Fibroblast of skin of left quadriceps (primary cell): ENCODE measurements at regions not wholly inside any gene's neighbourhood (a gene's known extent, or its start where the extent isn't known, plus 50 kb on each side); places are given as distances from the start of the nearest gene placed in this dataset.
"Not testable (repeated sequence)": the region's sequence is repeated elsewhere in the genome, so short reads cannot be mapped to it uniquely, and the experiment has no call there.

Experiments
- DNase-seq, 2 experiments: peaks; one replicate each; pipeline ENCODE4 v3.0.0-alpha.2; 2013; ENCODE audit warnings: low read depth in 2 of 2

DNA sequence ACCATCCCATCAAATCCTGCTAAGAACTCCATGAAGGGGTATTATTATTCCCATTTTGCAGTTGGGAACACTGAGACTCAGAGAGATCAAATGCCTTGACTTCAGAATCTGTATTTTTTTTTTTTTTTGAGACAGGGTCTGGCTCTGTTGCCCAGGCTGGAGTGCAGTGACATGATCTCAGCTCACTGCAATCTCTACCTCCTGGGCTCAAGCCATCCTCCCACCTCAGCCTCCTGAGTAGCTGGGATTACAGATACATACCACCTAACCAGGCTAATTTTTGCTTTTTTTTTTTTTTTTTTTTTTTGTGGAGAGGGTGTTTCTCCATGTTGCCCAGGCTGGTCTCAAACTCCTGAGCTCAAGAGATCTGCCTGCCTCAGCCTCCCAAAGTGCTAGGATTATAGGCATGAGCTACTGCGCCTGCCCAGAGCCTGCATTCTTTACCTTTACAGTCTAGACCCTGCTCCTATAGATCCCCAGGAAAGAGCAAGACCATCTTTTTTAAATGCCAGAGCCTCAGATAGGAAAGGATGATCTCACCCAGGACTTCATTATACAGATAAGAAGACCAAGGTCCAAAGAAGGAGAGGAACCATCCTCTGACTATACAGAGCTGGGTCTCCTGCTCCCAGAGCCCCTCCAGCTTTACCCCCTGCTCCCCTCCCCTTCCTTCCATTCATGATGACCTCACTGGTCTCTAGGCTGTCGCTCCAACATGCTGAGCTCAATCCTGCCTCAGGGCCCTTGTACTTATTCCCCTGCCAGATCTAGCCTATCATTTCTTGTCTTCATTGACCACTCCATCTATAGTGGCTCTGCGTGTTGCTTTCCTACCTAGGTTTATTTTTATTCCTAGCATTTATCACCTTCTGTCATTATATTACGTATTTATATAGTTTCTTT, 138.6 kb downstream of the CEBPB start:
- no peak for DNase-seq

DNA sequence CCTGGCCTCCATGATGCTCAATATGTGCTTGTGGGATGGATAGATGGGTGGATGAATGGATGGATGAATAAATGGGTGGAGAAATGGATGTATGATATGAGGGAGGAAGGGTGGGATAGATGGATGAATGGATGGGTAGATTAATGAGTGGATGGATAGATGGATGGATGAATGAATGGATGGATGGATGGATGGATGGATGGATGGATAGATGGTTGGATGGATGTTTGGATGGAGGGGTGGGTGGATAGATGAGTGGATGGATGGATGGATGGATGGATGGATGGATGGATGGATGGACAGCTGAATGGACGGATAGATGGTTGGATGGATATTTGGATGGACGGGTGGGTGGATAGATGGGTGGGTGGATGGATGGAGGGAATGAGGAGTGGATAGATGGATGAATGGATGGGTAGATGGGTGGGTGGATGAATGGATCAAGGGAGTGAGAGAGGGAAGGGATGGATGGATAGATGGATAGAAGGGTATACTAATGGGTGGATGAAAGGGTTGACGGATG, 139.4 kb downstream of the CEBPB start:
- no peak for DNase-seq

DNA sequence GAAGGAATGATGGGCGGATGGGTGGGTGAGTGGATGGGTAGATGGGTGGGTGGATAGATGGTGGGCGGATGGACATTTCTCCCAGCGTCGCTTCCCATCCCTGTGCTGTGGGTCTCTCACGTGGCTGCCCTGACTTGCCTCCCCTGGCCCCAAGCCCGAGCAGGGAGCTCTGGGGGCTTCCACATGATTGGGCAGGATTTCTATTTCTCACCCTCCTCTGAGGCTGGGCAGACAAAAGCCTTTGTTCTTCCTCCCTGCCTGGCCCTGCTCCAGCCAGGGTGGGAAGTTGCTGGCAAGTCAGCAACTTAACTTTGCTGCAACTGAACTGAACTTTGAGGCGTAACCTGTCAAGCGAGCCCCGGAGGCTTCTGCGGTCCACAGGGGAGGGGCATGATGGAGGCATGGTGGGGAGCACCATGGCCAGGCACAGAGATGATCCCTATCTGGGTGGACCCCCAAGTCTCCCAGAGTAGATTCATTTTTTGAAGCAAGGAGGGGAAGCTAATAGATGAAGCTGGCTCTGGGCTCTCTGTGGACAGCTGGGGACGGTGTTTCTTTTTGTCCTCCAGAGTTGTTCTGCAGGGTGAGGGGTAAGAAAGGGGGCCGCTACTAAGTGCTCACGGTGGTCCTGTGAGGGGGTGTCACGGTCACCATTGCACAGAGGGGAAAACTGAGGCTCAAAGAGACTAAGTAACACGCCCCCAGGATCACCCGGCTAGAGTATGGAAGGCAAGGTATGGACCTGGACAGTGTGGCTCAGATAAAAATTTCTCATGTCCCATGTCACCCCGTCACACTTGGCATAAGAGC, 140.1 kb downstream of the CEBPB start:
- no peak for DNase-seq

DNA sequence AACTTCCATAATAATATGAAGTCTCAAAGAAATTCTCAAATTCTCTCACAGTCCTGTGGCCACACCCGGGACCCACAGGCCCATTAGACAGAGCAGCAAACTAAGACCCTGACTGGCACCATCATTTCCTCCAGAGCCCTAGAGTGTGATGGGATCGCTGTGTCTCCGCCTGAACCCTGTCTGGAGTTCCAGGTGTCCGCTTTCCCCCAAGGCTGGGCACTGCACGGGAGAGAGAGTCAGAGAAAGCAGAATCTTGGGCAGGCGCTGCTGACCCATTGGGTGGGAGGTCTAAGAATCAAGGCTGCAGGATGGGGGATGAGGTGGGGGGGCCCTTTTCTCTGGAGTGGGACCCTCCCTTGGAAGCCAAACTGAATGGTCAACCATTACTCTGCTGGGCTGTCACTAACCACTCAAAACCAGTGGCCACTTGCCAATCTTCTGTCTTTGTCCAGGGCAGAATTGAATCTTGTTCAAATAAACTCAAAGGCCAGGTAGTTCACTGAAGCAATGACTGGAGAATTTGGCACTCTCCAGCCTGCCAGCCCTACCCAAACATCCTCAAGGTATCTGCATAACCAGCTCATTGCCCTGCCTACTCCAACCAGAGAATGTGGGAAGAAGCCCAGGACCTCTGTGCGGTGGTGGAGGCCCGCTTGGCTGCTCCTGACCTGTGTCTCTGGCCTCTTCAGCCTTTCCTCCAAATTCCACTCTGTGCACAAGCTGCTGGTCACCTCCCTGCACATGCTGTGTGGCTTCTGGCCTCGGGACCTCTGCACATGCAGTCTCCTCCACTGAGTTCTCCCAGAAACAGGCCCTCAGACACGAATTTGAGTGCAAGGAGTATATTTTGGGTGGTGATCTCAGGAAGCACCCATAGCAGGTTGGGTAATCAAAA, 141.1 kb downstream of the CEBPB start:
- no peak for DNase-seq

DNA sequence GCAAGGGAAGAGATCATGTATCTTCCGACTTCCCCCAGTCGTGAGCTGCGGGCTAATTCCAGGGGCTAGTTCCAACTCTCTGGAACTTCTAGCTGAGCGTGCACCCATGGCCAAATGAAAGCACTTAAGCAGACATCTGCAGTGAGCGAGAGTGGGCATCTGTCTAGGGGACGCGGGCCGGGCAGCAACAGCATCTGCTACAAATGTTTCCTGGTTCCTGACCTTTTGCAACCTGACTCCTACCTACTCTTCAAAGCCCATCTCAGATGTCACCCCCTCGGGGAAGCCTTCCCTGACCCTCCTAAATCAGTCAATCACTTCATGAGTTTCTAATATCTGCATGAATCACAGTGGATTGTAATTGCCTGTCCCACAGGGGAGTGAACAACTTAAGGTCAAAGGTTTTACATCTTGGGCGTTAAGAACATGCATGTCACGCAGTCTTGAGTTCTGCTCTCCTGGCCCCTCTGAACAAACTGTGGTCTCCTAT, 141.9 kb downstream of the CEBPB start:
- DNase-seq = no peak

DNA sequence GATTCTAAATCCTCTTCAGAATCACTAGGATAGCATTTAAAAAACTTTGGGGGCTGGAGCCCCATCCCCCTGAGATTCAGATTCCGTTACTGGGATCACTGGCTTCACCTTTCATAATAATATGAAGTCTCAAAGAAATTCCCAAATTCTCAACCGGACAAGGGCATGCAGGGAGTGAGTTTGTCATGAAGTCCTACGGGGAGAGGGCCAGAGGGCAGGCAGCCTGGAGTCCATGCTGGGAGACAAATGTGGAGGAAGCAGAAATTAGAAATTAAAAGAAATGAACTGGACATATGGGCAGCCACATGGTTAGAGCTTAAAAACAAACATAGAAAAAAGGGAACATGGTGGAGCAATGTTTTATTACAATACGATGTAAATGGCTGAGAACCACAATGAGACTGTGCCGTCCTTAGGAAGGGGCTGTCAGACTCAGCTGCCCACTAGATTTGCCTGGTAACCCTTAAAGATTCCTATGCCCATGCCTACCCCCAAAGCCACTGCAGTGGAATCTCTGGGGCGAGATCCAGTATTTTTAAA, 142.6 kb downstream of the CEBPB start:
- DNase-seq = no peak

DNA sequence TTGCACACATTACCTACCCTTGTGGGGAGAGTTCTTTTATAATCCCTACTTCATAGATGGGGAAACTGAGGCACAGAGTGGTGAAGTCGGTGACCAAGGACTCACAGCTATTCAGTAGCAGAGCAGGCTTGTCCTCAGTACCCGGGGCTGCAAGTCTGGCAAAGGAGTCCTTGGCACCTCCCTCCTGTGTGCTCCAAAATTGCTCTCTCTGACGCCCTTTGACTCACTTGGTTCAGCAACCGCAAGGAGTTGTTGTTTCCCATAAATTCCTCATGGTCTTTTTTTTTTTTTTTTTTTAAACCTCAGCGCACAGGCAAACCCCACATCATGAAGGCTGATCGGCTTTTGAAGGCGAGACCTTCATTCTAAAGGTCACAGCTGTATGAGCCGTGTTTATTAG, 143.2 kb downstream of the CEBPB start:
- peak; percentile 69 to 75 for DNase-seq

DNA sequence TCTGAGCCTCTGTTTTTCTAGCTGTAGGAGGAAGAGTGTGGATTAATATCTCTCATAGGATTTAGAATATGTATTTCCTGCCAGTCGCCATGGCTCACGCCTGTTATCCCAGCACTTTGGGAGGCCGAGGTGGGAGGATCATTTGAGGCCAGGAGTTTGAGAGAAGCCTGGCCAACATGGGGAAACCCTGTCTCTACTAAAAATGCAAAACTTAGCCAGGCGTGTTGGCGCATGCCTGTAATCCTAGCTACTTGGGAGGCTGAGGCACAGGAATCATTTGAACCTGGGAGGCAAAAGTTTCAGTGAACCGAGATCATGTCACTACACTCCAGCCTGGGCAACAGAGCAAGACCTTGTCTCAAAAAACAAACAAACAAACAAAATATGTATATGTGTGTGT, 143.9 kb downstream of the CEBPB start:
- not testable (repeated sequence) for DNase-seq

DNA sequence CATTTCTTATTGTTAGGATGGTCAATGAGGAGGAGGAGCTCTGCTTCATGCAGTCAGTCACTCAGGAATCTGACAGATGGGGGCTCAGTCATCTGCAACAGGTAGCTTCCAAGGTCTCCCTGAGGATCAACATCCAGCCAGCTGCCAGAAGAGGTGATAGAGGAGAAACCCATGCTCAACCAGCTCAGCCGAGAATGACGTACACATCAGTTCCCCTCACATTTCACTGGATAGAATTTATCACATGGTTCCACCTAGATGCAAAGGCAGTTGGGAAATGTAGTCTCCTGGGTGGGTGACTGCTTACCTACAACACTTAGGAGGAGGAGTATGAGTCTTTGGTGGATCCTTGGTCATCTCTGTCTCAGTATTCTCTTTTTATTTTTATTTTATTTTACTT, 144.5 kb downstream of the CEBPB start:
- no peak for DNase-seq

DNA sequence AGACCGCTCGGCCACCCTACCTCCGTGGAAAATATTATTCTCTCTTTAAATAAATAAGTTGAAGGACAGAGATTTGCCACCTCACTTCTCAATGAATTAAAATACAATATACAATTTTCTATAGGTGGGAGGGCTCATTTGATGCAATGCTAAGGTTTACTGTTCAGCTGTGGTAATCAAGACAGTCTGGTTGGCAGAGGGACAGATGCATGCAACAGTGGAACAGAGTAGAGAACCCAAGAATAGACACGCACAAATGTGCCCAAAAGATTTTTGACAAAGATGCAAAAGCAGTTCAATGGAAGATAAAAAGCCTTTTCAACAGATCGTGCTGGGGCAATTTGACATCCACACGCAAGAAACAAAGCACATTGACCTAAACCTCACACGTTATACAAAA, 145.2 kb downstream of the CEBPB start:
- no peak for DNase-seq

DNA sequence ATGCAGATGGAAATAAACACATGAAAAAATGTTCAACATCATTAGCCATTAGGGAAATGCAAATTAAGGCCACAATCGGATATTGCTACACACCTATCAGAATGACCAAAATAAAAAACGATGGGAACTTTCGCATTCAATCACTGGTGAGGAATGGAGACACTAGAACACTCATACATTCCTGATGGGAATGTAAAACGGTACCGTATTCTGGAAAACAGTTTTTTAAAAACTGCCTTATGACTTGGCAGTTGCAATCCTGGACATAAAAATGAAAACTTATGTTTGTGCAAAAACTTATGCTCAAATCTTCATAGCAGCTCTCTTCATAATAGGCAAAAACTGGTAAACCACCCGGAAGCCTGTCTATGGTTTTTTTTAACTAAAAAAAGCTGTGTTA, 146.0 kb downstream of the CEBPB start:
- peak; percentile 21 to 27 for DNase-seq

DNA sequence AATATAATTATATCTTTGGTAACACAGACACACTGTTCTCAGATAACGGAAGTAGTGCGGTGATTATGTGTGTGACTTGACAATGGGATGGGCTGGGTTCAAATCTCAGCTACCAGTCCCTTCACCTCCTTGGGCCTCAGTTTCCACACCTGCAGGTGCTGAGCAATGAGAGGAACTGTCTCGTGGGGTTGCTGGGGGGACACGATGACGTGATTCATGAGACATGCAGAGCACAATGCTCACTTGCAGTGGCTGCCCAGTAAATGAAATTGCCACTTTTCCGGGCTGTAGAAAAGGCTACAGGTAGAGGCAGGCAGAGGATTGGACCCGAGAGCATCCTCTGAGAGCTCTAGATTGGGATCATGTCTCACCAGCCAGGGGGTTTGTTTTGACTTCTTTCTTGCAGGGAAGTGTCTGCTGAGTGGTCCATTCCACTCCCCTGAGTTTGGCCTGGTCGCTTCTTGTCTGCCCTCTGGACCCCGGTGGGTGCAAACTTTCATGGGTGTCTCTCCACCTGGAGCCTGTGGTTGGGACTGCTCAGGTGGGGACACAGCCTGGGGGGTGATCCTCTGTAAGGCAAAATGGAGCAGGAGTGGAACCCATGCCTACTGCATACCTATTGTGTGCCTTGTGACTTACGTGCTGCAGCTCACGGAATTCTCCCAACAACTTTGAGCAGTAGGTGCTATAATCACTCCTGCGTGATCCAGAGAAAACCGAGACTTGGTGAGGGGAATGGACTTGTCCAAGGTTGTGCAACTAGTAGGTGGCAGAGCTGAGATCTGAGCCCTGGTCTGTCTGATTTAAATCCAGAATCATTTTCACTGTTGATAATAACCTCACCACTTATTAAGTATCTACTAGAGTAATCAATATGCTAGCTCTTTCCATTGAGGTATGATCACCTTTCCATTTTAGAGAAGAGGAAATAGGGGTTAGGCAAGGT, 147.2 kb downstream of the CEBPB start:
- no peak for DNase-seq

DNA sequence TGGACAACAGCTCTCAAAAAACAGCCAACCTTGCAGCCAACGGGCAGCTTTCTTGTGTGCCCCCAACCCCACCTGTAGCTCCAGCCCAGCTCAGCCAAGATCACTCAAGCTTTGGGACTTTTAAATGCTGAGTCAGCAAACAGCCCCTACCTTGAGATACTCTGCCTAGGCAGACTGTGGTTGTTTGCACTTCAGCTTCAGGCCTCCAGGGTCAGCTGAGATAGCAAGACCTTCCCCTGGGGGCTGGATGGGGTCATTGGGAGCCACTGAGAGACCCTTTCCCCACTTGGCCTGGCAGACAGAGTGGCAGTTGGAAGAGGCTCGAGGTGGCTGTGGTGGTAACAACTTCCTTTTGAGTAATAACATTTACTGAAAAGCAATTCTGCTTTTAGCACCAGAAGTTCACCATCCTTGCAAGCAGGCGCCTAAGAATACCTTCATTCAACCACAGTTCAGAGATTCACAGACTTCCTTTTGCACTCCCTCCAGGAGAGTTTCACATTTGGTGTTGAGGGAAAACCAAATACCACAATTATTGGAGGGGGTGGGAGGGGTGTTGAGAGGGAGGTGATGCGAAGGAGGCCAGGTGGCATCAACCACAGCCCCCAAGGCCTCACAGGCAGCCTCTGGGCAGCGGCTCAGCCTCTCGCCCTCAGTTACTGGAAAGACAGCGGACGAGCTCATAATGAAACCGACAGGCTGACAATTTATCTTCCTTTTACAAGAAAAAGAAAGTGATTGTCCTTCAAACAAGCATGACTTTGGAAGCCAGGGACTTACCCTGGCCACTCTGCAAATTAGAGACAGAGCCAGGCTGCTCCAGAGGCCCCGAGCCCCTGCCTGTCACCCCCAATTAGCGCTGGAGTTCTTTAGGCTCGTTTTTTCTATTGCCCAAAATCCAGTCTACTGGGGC, 148.1 kb downstream of the CEBPB start:
- DNase-seq = no peak

DNA sequence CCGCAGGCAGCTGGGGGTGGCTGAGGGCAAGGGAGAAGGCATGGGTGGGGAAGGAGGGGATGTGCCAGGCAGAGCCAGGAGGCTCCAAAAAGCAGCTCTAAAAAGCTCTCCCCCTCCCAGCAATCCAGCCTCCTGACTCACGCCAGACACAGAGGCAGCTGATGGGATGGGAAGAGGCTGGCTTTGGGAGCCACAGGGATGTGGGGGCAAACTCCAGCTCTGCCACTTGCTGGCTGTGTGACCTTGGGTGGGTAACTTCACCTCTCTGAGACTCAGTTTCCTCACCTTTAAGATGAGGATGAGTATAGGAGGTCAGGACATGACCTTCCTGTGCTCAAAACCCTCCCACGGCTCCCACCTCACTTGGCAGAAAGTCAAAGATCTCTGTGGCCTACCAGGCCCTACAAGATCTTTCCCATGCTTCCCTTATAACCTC, 148.9 kb downstream of the CEBPB start:
- peak; percentile 36 to 46 for DNase-seq

DNA sequence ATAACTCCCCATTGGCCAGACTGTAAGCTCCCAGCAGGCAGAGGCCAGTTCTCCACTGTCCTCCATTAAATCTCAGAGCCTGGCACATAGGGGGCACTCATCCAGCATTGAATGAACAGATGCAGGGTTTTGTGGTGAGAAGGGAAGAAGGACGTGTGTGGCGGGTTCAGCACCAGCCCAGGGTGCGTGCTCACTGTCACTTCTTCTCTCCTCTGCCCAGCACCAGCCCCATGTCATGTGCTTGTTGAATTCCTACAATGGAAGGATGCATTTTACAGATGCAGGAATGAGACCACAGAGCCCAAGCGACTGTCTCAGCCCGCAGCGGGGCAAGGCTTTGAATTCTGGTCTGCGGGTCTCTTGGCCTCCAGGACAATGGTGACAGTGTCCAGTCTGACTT, 149.9 kb downstream of the CEBPB start:
- DNase-seq = no peak

DNA sequence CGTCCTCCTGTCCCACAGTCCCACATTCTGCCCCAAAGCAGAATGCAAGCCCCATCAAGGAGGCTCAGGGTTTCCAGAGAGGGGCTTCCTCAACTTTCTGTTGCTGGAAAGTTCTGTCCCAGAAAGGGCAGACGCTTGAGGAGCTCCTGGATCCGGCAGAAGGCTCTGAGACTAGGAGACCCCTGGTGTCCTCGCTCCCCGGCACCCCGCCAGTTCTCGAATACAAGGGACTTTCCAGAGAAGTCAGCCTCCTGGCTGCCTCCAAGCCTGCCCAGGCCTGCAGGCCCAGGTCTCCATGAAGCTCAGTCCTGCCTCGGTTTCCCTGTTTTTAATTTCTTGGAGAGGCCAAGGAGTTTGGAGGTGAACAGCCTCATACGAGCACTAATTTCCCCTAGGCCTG, 150.4 kb downstream of the CEBPB start:
- no peak for DNase-seq

DNA sequence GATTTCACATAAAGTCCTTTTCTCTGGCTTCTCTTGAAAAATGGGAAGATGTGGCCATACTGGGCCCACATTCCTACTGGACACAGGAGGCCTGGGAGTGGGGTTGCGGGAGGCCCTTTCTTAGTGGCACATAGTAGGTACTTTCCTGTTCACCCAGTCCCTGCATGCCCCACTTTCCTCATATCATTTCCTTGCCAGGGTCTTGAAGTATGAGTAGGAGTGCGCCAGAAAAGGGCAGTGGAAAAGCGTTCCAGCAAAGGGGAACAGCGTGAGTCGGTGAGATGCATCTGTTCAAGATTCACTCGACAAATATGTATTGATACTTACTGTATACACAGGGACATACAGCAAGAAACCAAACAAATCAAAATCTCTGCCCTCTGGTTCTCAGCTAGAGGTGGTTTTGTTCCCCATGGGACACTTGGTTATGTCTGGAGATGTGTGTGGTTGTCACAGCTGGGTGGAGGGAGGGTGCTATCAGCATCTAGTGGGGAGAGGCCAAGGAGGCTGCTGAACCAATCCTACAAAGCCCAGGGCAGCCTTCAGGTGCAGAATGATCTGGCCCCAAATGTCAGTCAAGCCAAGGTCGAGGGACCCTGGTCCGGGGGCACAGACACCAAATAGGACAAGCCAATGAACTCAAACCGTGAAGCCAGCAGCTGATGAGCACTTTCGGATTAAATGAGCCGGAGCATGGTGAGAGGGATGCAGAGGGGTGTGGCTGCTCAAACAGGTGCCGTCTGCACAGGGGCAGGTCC, 151.4 kb downstream of the CEBPB start:
- DNase-seq = no peak

DNA sequence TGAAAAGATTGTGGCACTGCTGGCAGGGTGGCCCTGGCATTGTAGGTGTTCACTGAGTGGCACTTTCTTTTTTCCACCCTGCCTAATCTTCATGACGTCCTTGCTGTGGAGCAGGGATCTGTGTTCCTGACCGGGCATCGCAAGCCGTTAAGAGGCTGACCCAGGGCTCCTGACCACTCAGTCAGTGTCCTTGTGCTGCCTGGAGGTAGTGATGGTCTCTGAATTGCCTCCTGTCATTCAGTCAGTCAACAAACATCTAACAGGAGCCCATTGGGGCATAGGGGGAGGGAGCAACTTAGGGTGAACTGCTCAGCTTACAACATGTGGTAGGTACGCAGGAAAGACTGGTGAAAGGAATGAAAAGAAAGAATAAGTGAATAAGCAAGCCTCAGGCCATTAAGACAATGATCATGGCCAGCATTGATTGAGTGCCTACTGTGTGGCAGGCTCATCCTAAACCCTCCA, 152.0 kb downstream of the CEBPB start:
- no peak for DNase-seq
